Limb (tissue), 2 donors: ENCODE measurements at regions not wholly inside any gene's neighbourhood (a gene's known extent, or its start where the extent isn't known, plus 50 kb on each side); places are given as distances from the start of the nearest gene placed in this dataset.
A peak's percentile ranks its signal among the peaks of the same experiment; 100 is the strongest.

Experiments
- DNase-seq, 2 donors: peaks; one replicate each; pipeline ENCODE4 v3.0.0-alpha.2; 2016; ENCODE audit errors: extremely low spot score in 2 of 2

- no peak for DNase-seq
Measured at GRCh38 chr3:103341078-103341606, 906.3 kb downstream of the ZPLD1 start.

DNA sequence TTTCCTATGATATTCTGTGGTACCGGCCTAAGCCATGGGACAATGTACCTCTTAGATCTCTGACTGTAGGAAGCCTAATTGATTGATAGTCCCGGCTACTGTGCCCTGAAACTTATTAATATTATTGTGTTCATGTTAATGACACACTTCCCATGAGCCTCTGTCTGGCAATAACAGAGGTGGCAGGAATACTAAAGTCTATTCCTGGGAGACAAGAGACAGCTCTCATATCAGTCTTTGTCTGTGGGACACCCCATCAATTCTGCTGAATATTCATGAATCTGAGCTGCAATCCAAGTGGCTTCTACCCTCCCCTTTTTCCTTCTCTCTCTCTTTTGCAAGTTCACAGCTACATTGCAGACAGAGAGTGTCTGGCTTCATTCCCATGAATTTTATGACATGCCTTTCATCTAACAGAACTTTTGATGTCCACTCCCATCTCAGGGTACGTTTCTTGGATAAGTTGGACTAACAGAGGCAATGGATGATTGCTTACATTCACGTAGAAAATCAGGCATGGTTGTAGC lies 907.5 kb downstream of the ZPLD1 start:
- DNase-seq, result no peak

DNA sequence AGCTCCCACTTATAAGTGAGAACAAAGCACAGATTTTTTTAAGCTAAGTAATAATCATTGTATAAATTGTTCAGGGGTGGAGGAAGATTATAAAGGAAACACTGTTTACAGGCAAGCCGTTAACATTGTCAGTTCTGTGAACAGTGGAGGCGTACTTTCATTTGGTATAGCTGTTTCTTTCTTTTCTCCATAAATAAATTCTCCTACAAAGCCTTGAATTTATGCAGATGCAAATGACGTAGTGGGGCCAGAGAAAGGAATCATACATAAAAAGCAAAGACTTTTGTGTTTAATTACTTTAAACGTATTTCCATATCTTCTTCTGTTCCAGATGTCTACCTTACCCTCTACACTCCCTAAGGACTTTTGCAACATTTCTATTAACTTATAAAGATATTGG lies 914.9 kb downstream of the ZPLD1 start:
- DNase-seq, result no peak

DNA sequence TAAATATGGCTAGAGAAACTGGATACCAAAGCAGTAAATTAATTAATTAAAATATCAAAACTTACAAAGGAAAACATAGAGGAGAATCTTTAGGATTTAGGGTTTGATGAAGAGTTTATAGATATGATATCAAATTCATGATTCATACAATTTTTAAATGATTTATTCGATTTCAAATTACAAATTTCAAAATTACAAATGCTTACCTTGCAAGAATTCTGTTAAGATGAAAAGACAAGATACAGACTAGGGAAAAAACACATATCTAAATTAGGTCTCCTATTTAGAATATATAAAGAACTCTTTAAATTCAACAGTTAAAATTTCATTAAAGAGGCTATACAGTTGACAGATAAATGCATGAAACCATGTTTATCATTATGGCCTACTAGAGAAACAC lies 930.7 kb downstream of the ZPLD1 start:
- DNase-seq, result no peak

GRCh38 chr3:103367481-103367880 lies 932.7 kb downstream of the ZPLD1 start:
- no peak for DNase-seq

- DNase-seq, result no peak
Measured at GRCh38 chr3:103371411-103371810, 936.6 kb downstream of the ZPLD1 start.

GRCh38 chr3:103372031-103372430 lies 937.2 kb downstream of the ZPLD1 start:
- DNase-seq, result no peak

- no peak for DNase-seq
Measured at GRCh38 chr3:103380391-103380790, 945.6 kb downstream of the ZPLD1 start.

GRCh38 chr3:103381296-103382079 lies 946.7 kb downstream of the ZPLD1 start:
- DNase-seq, result no peak

DNA sequence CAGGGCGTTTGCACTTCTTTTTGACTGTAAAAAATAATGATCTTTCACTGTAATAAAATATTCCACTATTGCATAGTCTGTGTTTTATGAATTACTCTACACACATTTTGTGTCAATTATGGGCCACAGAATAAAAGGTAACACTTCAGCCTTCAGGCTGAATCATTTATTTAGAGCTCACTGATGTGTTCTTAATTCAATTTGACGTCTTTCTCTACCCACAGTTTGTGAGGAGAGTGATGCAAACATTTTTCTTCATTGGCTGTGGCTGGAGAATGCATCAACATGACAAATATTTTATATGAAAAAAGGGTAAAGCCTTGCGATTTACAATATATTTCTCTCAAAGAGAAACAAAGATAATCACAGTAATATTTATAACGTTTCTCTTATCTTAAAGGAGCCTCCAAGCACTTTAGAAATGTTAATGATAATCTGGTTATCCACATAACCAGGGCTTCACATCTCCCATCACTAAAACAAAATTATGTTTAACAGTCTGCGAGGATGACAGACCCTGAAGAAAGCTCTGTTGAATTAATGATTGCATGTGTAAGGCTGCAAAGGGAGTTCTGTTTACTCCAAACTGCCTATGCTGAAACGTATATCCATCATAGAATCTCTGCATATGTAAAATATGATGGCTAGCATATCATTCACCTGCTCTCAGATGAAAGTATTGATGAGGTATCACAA lies 951.3 kb downstream of the ZPLD1 start:
- DNase-seq, result no peak

DNA sequence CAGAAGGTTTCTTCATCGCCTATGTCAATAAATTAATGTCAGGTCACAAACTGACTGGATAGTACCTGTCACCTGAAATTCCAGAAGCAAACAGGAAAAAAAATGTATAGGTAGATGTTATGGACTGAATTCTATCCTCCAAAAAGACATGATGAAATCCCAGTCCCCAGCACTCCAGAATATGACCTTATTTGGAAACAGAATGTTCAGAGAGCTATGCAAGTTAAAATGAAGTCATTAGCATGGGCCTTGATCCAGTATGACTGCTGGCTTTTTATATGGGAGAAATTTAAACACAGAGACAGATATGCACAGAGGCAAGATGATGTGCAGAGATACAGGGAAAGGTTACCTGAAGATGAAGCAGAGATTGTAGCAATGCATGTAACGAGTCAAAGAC lies 953.4 kb downstream of the ZPLD1 start:
- peak in 1 of 2 donors; percentile 3 for DNase-seq

GRCh38 chr3:103389356-103389755 lies 954.5 kb downstream of the ZPLD1 start:
- no peak for DNase-seq

- no peak for DNase-seq
Measured at GRCh38 chr3:103393395-103394186, 958.8 kb downstream of the ZPLD1 start.

GRCh38 chr3:103403191-103403590 lies 968.4 kb downstream of the ZPLD1 start:
- DNase-seq, result no peak

DNA sequence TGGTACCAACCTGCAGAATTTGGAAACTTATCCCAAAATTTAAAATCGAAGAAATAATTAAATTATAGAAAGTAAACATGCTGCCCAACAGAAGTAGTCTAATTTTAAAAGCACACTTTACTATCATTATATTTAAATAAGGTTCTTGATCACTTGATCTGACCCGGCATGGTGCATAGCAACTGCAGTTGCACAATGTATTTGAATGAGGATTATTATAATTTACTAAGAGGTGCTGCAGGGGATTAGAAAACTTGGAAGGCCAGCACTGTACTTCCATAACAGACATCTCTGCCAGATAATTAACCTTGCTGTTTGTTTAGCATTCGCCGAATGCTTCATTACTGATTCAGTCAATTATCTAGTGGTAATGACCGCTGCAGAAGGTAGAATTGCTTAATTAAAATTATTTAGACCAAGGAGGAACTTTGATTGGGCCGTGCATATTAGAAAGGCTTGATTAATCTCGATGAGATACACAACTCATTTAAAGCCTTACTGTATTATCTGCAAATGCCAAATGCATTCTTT lies 971.6 kb downstream of the ZPLD1 start:
- no peak for DNase-seq

DNA sequence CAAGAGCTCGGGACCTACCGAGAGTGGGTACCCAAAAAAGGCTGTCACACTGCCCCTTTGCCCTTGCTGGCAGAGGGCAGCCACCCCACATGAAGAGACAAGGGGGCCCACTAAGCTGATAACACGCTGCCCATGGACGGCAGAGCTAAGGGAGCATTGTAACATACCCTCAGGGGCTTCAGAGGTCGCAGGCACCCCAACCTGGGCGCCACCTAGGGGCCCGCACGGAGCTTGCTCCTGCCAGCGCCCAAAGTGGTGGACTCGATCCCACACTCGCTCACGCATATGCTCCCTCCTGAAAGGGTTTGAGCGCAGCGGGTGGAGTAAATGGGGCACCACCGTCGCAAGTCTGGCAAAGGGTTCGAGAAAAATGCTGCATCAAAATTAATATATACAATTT lies 975.4 kb downstream of the ZPLD1 start:
- no peak for DNase-seq

GRCh38 chr3:103421460-103421859 lies 986.6 kb downstream of the ZPLD1 start:
- DNase-seq, result no peak

GRCh38 chr3:103437883-103438282 lies 1003.1 kb downstream of the ZPLD1 start:
- no peak for DNase-seq

- no peak for DNase-seq
Measured at GRCh38 chr3:103440539-103441203, 1005.9 kb downstream of the ZPLD1 start.

GRCh38 chr3:103446953-103447629 lies 1012.3 kb downstream of the ZPLD1 start:
- peak in 1 of 2 donors; percentile 10 for DNase-seq
